ENCODE measurements at regions not wholly inside any gene's neighbourhood (a gene's known extent, or its start where the extent isn't known, plus 50 kb on each side); places are given as distances from the start of the nearest gene placed in this dataset.

GRCh38 chr17:13704333-13704732, 102.6 kb upstream of the HS3ST3A1 start (continued):
- TF ChIP-seq CHD7 (IDR thresholded peaks at IDR 0.05; ENCODE audit: insufficient replicate concordance, low read length) (no peak), E2F6 (IDR thresholded peaks at IDR 0.05) (no peak)

All from H1 (cell line).